ENCODE measurements at regions not wholly inside any gene's neighbourhood (a gene's known extent, or its start where the extent isn't known, plus 50 kb on each side); places are given as distances from the start of the nearest gene placed in this dataset.

DNA sequence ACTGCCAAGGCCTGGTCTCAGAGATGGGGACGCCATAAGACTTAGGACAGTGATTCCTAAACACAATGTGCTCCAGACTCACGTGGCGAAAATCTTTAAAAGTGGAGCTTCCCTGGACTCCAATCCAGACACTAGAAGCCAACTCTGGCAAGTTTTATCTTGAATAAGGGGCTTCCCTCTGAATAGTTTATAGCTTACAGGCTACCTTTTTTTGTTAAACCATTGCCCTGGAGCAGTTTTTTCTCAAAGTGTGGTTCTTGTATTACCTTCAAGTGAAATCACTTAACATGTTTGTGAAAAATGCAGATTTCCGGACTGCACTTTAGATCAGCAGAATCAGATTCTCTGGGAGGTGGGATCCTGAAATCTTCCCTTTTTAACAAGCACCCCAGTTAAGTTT, 171.7 kb upstream of the PHF14 start:
- TF ChIP-seq, protein P1, sequence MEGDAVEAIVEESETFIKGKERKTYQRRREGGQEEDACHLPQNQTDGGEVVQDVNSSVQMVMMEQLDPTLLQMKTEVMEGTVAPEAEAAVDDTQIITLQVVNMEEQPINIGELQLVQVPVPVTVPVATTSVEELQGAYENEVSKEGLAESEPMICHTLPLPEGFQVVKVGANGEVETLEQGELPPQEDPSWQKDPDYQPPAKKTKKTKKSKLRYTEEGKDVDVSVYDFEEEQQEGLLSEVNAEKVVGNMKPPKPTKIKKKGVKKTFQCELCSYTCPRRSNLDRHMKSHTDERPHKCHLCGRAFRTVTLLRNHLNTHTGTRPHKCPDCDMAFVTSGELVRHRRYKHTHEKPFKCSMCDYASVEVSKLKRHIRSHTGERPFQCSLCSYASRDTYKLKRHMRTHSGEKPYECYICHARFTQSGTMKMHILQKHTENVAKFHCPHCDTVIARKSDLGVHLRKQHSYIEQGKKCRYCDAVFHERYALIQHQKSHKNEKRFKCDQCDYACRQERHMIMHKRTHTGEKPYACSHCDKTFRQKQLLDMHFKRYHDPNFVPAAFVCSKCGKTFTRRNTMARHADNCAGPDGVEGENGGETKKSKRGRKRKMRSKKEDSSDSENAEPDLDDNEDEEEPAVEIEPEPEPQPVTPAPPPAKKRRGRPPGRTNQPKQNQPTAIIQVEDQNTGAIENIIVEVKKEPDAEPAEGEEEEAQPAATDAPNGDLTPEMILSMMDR (IDR thresholded peaks at IDR 0.05 in 2 of 3, conservative IDR thresholded peaks at IDR 0.05 in 1 of 3; ENCODE audit: borderline replicate concordance in 1 of 3, insufficient read depth in 1 of 3, low read depth in 2 of 3, low read length in 2 of 3) = no peak
- TF ChIP-seq POLR2AphosphoS5 (IDR thresholded peaks at IDR 0.05; ENCODE audit: low read depth, low read length) = no peak
- TF ChIP-seq, protein P2, sequence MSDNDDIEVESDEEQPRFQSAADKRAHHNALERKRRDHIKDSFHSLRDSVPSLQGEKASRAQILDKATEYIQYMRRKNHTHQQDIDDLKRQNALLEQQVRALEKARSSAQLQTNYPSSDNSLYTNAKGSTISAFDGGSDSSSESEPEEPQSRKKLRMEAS (IDR thresholded peaks at IDR 0.05) = no peak
- no peak for TF ChIP-seq EZH2 (IDR thresholded peaks at IDR 0.05)
- TF ChIP-seq, protein P3, sequence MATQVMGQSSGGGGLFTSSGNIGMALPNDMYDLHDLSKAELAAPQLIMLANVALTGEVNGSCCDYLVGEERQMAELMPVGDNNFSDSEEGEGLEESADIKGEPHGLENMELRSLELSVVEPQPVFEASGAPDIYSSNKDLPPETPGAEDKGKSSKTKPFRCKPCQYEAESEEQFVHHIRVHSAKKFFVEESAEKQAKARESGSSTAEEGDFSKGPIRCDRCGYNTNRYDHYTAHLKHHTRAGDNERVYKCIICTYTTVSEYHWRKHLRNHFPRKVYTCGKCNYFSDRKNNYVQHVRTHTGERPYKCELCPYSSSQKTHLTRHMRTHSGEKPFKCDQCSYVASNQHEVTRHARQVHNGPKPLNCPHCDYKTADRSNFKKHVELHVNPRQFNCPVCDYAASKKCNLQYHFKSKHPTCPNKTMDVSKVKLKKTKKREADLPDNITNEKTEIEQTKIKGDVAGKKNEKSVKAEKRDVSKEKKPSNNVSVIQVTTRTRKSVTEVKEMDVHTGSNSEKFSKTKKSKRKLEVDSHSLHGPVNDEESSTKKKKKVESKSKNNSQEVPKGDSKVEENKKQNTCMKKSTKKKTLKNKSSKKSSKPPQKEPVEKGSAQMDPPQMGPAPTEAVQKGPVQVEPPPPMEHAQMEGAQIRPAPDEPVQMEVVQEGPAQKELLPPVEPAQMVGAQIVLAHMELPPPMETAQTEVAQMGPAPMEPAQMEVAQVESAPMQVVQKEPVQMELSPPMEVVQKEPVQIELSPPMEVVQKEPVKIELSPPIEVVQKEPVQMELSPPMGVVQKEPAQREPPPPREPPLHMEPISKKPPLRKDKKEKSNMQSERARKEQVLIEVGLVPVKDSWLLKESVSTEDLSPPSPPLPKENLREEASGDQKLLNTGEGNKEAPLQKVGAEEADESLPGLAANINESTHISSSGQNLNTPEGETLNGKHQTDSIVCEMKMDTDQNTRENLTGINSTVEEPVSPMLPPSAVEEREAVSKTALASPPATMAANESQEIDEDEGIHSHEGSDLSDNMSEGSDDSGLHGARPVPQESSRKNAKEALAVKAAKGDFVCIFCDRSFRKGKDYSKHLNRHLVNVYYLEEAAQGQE (IDR thresholded peaks at IDR 0.05; ENCODE audit: low read depth) = no peak
- no peak for TF ChIP-seq POLR2A (IDR thresholded peaks at IDR 0.05; ENCODE audit: borderline replicate concordance, extremely low read depth, insufficient read depth, insufficient read length)
- TF ChIP-seq, protein P4, sequence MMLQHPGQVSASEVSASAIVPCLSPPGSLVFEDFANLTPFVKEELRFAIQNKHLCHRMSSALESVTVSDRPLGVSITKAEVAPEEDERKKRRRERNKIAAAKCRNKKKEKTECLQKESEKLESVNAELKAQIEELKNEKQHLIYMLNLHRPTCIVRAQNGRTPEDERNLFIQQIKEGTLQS (IDR thresholded peaks at IDR 0.05) = no peak
- TF ChIP-seq EGR1 (IDR thresholded peaks at IDR 0.05; ENCODE audit: low read depth) = no peak
